RWPE1 (cell line): ENCODE measurements at regions not wholly inside any gene's neighbourhood (a gene's known extent, or its start where the extent isn't known, plus 50 kb on each side); places are given as distances from the start of the nearest gene placed in this dataset.

Source experiments
- CTCF ChIA-PET: fragments of 350-600 bp; sonication (Branson Sonifier 250); formaldehyde crosslinking; extraction: SDS; loops from one replicate; lab custom pipeline; 2021; lab: Yijun Ruan, JAX
- POLR2A ChIA-PET: fragments of 400-600 bp; formaldehyde crosslinking; extraction: SDS; loops from one replicate; lab custom pipeline; 2020; ENCODE audit warnings: antibody characterized with exemption; ENCODE audit not compliant: low non-redundant PET; lab: Yijun Ruan, JAX
- DNase-seq: peaks from one replicate; pipeline ENCODE4 v3.0.0; 2012; ENCODE audit warnings: low spot score
- H3K27ac ChIP-seq: fragments of 450-650 bp; 2 replicates; pipeline ENCODE4 v1.5.1; 2017
- CTCF ChIP-seq: fragments of 450-650 bp; conservative IDR thresholded peaks from 2 replicates; pipeline ENCODE4 v1.5.1; 2017; ENCODE audit warnings: low read depth, mild to moderate bottlenecking

DNA sequence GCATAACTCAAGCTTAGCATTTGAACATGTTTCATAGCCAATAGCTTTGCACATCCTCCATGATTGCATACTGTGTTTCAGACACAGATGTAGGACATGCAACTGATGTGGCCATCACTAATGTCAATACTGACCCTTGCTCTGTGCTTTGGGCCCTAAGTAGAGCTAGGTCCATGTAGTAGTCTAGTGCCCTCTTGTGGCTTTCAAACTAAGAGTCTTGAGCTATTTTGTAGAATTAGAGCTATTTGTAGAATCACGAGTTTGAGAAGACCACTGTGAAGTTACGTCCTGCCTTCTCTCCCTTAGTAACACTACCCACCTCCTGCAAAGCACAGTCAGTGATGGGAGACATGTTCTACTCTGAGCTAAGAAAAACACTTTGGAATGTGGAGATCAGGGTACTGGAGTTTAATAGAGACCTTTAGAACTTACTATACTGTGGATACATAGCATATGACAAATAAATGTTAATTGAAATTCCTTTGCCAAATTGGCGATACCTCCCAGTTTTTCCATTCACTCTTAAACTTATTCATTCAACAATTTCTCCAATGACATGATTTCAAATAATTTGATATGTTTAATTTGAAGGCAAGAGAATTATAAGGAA, 306.5 kb upstream of the TNP1 start:
- no peak overlapping the region for H3K27ac ChIP-seq
- ChIA-PET CTCF (interaction anchor here (0.6 to 1.9 kb wide), 9 partner anchors 8 to 650 kb away, joined by 3 to 11 read pairs (median 3); no protein-coding TSS in a partner anchor), POLR2A (no interaction called here)
- no peak for DNase-seq
- TF ChIP-seq CTCF = peak; percentile 29; the same call in 1 of the 2 replicates

DNA sequence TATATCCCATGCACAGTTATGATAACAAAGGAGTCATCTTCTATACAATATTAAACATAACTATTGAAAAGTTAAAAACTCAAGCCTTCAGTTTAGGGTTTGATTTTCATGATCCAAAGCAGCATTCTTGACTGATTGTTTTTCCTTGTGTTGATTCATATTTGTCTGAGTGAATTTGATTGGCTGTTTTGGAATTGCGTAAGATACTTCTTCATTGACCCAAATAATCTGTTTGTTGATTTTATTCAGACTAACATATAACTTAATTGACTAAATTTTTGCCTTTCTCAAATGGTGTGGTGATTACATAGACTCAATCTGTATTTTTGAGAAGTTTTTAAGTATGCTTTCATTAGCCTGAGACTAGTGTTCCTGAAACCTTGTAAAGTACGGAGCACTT, 305.7 kb upstream of the TNP1 start:
- no peak for TF ChIP-seq CTCF
- ChIA-PET CTCF (interaction anchor here (1.0 to 1.9 kb wide), 3 partner anchors 465 to 483 kb away, joined by 3 to 11 read pairs (median 4); no protein-coding TSS in a partner anchor), POLR2A (no interaction called here)
- no peak for DNase-seq
- H3K27ac ChIP-seq = no peak overlapping the region

DNA sequence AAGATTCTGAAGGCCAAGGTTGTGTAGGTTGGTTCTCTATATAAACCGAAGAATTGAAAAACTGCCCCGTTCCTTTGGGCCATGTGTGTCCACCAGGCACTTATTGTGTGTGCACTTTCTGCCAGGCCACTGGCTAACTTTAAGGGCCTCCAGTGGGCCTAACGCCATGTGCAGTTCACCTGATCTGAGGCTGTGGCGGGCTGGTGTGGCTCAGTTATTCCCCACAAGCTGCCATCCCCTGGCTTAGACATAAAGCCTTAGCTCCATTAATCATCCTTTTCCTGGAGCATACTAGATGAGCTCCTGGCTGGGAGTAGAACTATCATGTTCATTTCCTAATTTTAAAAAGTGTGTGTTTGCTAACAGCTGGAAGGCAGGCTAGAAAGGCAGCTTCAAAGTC, 304.1 kb upstream of the TNP1 start:
- no peak for DNase-seq
- TF ChIP-seq CTCF = no peak
- ChIA-PET POLR2A (no interaction called here), CTCF (interaction anchor here (0.6 to 1.1 kb wide), 3 partner anchors 97 to 389 kb away, joined by 3 to 9 read pairs (median 6); no protein-coding TSS in a partner anchor)
- no peak overlapping the region for H3K27ac ChIP-seq

DNA sequence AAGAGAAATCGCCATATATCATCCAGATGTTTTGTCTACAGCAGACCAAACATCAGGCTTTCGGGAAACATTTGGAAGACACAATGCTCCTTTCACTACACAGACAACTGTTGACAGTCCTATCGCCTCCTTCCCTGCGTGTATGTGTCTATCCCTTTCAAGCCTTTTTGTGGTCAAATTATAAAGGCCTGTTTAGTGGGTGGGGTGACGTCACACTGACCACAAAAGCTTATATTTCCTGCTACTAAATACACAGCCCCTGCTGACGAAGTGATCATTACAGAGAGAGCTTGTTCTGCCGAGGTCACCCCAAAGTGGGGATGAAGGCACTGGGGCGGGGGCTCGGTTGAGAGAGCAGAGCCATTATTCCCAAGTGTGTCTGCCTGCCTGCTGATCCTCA, 302.7 kb upstream of the TNP1 start:
- DNase-seq = peak; percentile 13
- POLR2A ChIA-PET = no interaction called here
- H3K27ac ChIP-seq = no peak overlapping the region

DNA sequence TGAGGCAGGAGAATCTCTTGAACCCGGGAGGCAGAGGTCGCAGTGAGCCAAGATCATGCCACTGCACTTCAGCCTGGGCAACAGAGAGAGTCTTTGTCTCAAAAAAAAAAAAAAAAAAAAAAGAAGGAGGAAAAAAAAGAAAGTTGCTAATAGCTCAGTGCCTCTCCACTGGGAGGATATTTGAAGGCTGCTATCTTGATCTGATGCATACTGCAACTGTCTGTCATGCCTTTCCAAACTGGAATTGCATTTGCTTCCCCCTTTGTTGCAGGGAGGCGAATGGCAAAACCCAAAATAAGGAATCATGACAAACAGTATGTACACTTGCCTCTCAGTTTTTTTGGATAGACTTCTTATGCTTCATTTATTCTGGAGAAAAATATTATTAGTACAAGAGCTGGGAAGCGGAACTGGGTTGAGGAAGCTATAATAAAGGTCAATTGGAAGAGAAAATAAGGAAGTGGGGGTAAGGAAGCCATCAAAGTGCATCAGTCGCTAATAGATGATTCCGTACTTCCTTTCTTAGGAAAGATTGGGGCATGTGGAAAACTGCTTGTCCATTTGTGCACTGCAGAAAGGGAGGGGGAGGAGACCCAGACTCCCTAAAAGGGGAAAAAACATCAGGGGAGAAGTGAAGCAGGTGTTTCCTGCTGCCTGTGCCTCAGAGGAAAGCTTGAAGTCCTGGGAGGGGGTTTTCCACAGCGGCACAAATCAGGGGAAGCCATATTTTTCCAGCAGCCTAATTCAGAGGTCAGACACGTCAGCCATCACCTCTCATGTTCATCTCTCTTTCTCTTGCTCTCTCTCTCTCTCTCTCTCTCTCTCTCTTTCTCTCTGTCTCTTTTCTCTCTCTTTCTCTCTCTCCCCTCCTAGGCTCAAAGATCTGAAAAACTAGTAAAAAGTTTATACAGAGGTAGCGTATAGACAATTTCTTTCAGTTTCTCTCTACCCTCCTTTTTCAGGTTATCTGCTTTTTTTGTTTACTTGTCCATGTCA, 301.4 kb upstream of the TNP1 start:
- ChIA-PET POLR2A (no interaction called here), CTCF (interaction anchor here (0.7 kb wide), 1 partner anchor 614 kb away, joined by 9 read pairs; no protein-coding TSS in a partner anchor)
- no peak for TF ChIP-seq CTCF
- H3K27ac ChIP-seq = no peak overlapping the region
- no peak for DNase-seq

More for the DNA sequence above, 302.7 kb upstream of the TNP1 start:
- TF ChIP-seq CTCF = no peak
- CTCF ChIA-PET = no interaction called here

DNA sequence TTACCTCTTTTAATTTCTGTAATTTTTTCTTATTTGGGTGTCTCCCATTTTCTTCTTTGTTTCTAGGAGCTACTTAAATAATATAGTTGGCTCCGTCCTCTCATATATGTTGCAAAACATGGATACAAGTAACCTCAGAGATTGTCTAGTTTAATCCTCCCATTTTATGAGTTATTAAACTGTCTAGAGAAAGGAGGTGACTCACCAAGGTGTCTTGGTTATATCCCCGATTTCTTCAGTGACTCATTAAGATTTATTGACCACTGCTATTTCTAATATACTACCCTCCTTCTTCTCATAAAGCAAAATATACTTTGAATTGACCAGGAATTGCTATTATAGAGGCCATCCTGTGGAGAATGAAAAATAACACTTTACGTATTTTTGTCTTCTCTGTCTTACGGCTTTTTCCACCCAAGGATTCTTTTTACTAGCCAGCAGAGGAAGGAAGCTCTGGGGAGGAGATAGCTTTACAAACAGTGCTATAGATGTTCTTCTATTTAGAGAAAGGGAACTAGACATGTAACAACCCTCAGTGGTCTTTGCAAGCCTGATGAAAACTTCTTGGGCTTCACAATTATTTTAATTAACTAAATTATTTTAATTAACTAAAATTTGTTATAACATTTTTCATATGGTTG, 300.4 kb upstream of the TNP1 start:
- CTCF ChIA-PET = no interaction called here
- peak; percentile 57 for DNase-seq
- H3K27ac ChIP-seq = no peak overlapping the region
- POLR2A ChIA-PET = no interaction called here
- no peak for TF ChIP-seq CTCF
